ENCODE measurements at regions not wholly inside any gene's neighbourhood (a gene's known extent, or its start where the extent isn't known, plus 50 kb on each side); places are given as distances from the start of the nearest gene placed in this dataset.
"Not testable (repeated sequence)": the region's sequence is repeated elsewhere in the genome, so short reads cannot be mapped to it uniquely, and the experiment has no call there.

- DNase-seq: no peak
Observed at GRCh38 chr2:234796045-234796591, 155.7 kb upstream of the SH3BP4 start.

GRCh38 chr2:234795272-234795920 lies 156.4 kb upstream of the SH3BP4 start:
- DNase-seq: no peak

GRCh38 chr2:234794866-234795265 lies 157.0 kb upstream of the SH3BP4 start:
- no peak for DNase-seq

- no peak for DNase-seq
Observed at GRCh38 chr2:234793212-234793785, 158.5 kb upstream of the SH3BP4 start.

- DNase-seq: no peak
Observed at GRCh38 chr2:234792621-234793022, 159.2 kb upstream of the SH3BP4 start.

GRCh38 chr2:234792096-234792495 lies 159.7 kb upstream of the SH3BP4 start:
- not testable (repeated sequence) for DNase-seq

GRCh38 chr2:234790380-234790779 lies 161.4 kb upstream of the SH3BP4 start:
- no peak for DNase-seq

- no peak for DNase-seq
Observed at GRCh38 chr2:234789556-234790325, 162.1 kb upstream of the SH3BP4 start.

GRCh38 chr2:234788841-234789240 lies 163.0 kb upstream of the SH3BP4 start:
- no peak for DNase-seq

GRCh38 chr2:234788381-234788780 lies 163.4 kb upstream of the SH3BP4 start:
- DNase-seq: no peak

- DNase-seq: no peak
Observed at GRCh38 chr2:234787114-234787513, 164.7 kb upstream of the SH3BP4 start.

- no peak for DNase-seq
Observed at GRCh38 chr2:234773764-234774409, 177.9 kb upstream of the SH3BP4 start.

GRCh38 chr2:234773129-234773528 lies 178.7 kb upstream of the SH3BP4 start:
- no peak for DNase-seq

GRCh38 chr2:234772733-234773060 lies 179.1 kb upstream of the SH3BP4 start:
- no peak for DNase-seq

GRCh38 chr2:234771980-234772732 lies 179.7 kb upstream of the SH3BP4 start:
- no peak for DNase-seq

GRCh38 chr2:234771176-234771575 lies 180.6 kb upstream of the SH3BP4 start:
- no peak for DNase-seq

- no peak for DNase-seq
Observed at GRCh38 chr2:234770715-234771141, 181.1 kb upstream of the SH3BP4 start.

- no peak for DNase-seq
Observed at GRCh38 chr2:234770031-234770506, 181.7 kb upstream of the SH3BP4 start.

GRCh38 chr2:234768608-234769196 lies 183.1 kb upstream of the SH3BP4 start:
- no peak for DNase-seq

- no peak for DNase-seq
Observed at GRCh38 chr2:234765279-234765678, 186.5 kb upstream of the SH3BP4 start.

GRCh38 chr2:234764372-234764771 lies 187.4 kb upstream of the SH3BP4 start:
- no peak for DNase-seq
